PC-3 (cell line): ENCODE measurements at regions not wholly inside any gene's neighbourhood (a gene's known extent, or its start where the extent isn't known, plus 50 kb on each side); places are given as distances from the start of the nearest gene placed in this dataset.

Experiments used
- CTCF ChIP-seq: fragments of 300-600 bp; sonication (generic); conservative IDR thresholded peaks from 2 replicates; pipeline ENCODE4 v1.5.1; 2017; ENCODE audit warnings: antibody characterized with exemption, low read depth, mild to moderate bottlenecking, low read length
- EZH2 ChIP-seq: fragments of 300-600 bp; sonication (generic); IDR thresholded peaks from one replicate; pipeline ENCODE4 v1.6.1; 2017; ENCODE audit warnings: antibody characterized with exemption, mild to moderate bottlenecking, low read length; ENCODE audit not compliant: unreplicated experiment
- EZH2phosphoT487 ChIP-seq: fragments of 300-600 bp; sonication (generic); IDR thresholded peaks from 2 replicates; pipeline ENCODE4 v1.6.1; 2018; ENCODE audit warnings: mild to moderate bottlenecking, antibody characterized with exemption, low read length, borderline replicate concordance

GRCh38 chr13:62850331-62850730 lies 1434.7 kb upstream of the PCDH20 start:
- TF ChIP-seq CTCF (no peak), EZH2 (no peak), EZH2phosphoT487 (no peak)
